OCI-LY1 (cell line): ENCODE measurements at regions not wholly inside any gene's neighbourhood (a gene's known extent, or its start where the extent isn't known, plus 50 kb on each side); places are given as distances from the start of the nearest gene placed in this dataset.

Source experiments
- H2AFZ ChIP-seq: fragments of 200-600 bp; sonication (generic), shearing (Covaris generic); 2 replicates; pipeline ENCODE4 v1.6.0; 2014; ENCODE audit warnings: antibody characterized with exemption, mild to moderate bottlenecking, low read length
- H3F3A ChIP-seq: fragments of 200-600 bp; sonication (generic), shearing (Covaris generic); 2 replicates; pipeline ENCODE4 v1.6.0; 2014; ENCODE audit warnings: mild to moderate bottlenecking, antibody characterized with exemption, low read length, moderate library complexity; ENCODE audit not compliant: insufficient read depth
- H3K27ac ChIP-seq: fragments of 200-600 bp; sonication (generic); 2 replicates; pipeline ENCODE4 v1.5.1; 2014; ENCODE audit warnings: low read length, mixed run types, mild to moderate bottlenecking, low read depth; ENCODE audit not compliant: poor library complexity, severe bottlenecking
- H3K27me3 ChIP-seq: fragments of 200-600 bp; sonication (generic); 2 replicates; pipeline ENCODE4 v1.6.0; 2014; ENCODE audit warnings: antibody characterized with exemption, mild to moderate bottlenecking, low read length, moderate library complexity; ENCODE audit not compliant: insufficient read depth
- H3K36me3 ChIP-seq: fragments of 200-600 bp; sonication (generic); 2 replicates; pipeline ENCODE4 v1.6.1; 2014; ENCODE audit warnings: mild to moderate bottlenecking, antibody characterized with exemption, low read length, moderate library complexity, mixed read lengths; ENCODE audit not compliant: insufficient read depth
- H3K4me1 ChIP-seq: fragments of 200-600 bp; sonication (generic); 2 replicates; pipeline ENCODE4 v1.5.1; 2014; ENCODE audit warnings: mild to moderate bottlenecking, low read length, moderate library complexity; ENCODE audit not compliant: insufficient read depth, severe bottlenecking
- H3K4me2 ChIP-seq: fragments of 200-600 bp; sonication (generic), shearing (Covaris generic); 2 replicates; pipeline ENCODE4 v1.6.1; 2014; ENCODE audit warnings: low read length
- H3K4me3 ChIP-seq: fragments of 200-600 bp; sonication (generic); 2 replicates; pipeline ENCODE4 v1.5.1; 2014; ENCODE audit warnings: low read length, low read depth, mild to moderate bottlenecking, mixed read lengths; ENCODE audit not compliant: poor library complexity, severe bottlenecking
- H3K79me2 ChIP-seq: fragments of 200-600 bp; shearing (Covaris generic); 2 replicates; pipeline ENCODE4 v1.6.1; 2016; ENCODE audit warnings: mixed run types, low read length, mixed read lengths; ENCODE audit not compliant: insufficient read depth
- H3K9ac ChIP-seq: fragments of 200-600 bp; sonication (generic), shearing (Covaris generic); 2 replicates; pipeline ENCODE4 v1.6.1; 2014; ENCODE audit warnings: mild to moderate bottlenecking, low read length, mixed read lengths
- H3K9me2 ChIP-seq: fragments of 200-600 bp; sonication (generic), shearing (Covaris generic); 2 replicates; pipeline ENCODE4 v1.6.1; 2014; ENCODE audit warnings: low read depth, mild to moderate bottlenecking, low read length, mixed read lengths
- H3K9me3 ChIP-seq: fragments of 200-600 bp; shearing (Covaris generic); 2 replicates; pipeline ENCODE4 v1.6.1; 2014; ENCODE audit warnings: low read length, mixed read lengths
- H4K20me1 ChIP-seq: fragments of 200-600 bp; sonication (generic), shearing (Covaris generic); 2 replicates; pipeline ENCODE4 v1.6.0; 2016; ENCODE audit warnings: mild to moderate bottlenecking, low read length; ENCODE audit not compliant: insufficient read depth
- CTCF ChIP-seq: fragments of 200-600 bp; sonication (generic), shearing (Covaris generic); IDR thresholded peaks from 2 replicates; pipeline ENCODE4 v1.5.1; 2017; ENCODE audit warnings: mild to moderate bottlenecking, antibody characterized with exemption, low read length, moderate library complexity, mixed read lengths
- EZH2 ChIP-seq: fragments of 200-600 bp; sonication (generic), shearing (Covaris generic); IDR thresholded peaks from 2 replicates; pipeline ENCODE4 v1.8.0; 2017; ENCODE audit warnings: borderline replicate concordance, mixed run types, mild to moderate bottlenecking, antibody characterized with exemption, low read length, moderate library complexity, mixed read lengths

- no peaks in the 10 kb centered on the region for H3K36me3 ChIP-seq
- no peak overlapping the region for H2AFZ ChIP-seq
- H3K9me2 ChIP-seq: no peaks in the 10 kb centered on the region
- H3F3A ChIP-seq: no peaks in the 10 kb centered on the region
- H3K4me2 ChIP-seq: no peak overlapping the region
- no peak overlapping the region for H3K27ac ChIP-seq
- H3K27me3 ChIP-seq: no peaks in the 10 kb centered on the region
- no peak overlapping the region for H3K4me3 ChIP-seq
- no peaks in the 10 kb centered on the region for H3K9me3 ChIP-seq
- H3K4me1 ChIP-seq: no peaks in the 10 kb centered on the region
- no peaks in the 10 kb centered on the region for H4K20me1 ChIP-seq
- no peaks in the 10 kb centered on the region for H3K79me2 ChIP-seq
- no peak overlapping the region for H3K9ac ChIP-seq
- no peak for TF ChIP-seq EZH2
- no peak for TF ChIP-seq CTCF
Observed at GRCh38 chrX:23493941-23494374, 159.3 kb downstream of the PTCHD1 start.

DNA sequence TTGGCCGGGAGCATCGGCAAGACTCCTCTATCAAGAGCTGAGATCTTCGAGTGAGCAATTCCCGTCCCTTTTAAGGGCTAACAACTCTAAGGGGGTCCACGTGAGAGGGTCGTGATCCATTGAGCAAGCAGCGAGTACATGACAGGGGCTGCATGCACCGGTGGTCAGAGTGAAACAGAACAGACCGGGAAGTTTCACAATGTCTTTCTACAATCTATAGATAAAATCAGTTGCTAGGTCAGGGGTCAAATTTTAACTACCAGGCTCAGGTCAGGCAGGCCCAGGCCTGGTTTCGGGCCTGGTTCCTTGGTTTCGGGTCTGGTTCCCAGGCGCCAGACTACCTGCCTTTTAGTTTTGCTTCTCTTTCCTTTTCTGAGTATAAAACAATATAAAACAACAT, 160.1 kb downstream of the PTCHD1 start:
- Histone ChIP-seq H3K36me3 (no peaks in the 10 kb centered on the region), H4K20me1 (no peaks in the 10 kb centered on the region), H3K4me2 (no peak overlapping the region), H3K27ac (no peak overlapping the region), H3K27me3 (no peaks in the 10 kb centered on the region), H2AFZ (no peak overlapping the region), H3K79me2 (no peaks in the 10 kb centered on the region), H3K4me1 (no peaks in the 10 kb centered on the region), H3K4me3 (no peak overlapping the region), H3F3A (no peaks in the 10 kb centered on the region), H3K9ac (no peak overlapping the region), H3K9me3 (no peaks in the 10 kb centered on the region), H3K9me2 (no peaks in the 10 kb centered on the region)
- TF ChIP-seq CTCF: no peak
- TF ChIP-seq EZH2: no peak

- Histone ChIP-seq H3K27ac (no peak overlapping the region), H3K27me3 (no peaks in the 10 kb centered on the region), H3F3A (no peaks in the 10 kb centered on the region), H4K20me1 (no peaks in the 10 kb centered on the region), H2AFZ (no peak overlapping the region), H3K9me3 (no peaks in the 10 kb centered on the region), H3K9ac (no peak overlapping the region), H3K79me2 (no peaks in the 10 kb centered on the region), H3K4me1 (no peaks in the 10 kb centered on the region), H3K9me2 (no peaks in the 10 kb centered on the region), H3K4me2 (no peak overlapping the region), H3K4me3 (no peak overlapping the region), H3K36me3 (no peaks in the 10 kb centered on the region)
- no peak for TF ChIP-seq CTCF
- TF ChIP-seq EZH2: no peak
Observed at GRCh38 chrX:23497919-23498318, 163.3 kb downstream of the PTCHD1 start.
